ENCODE measurements at regions not wholly inside any gene's neighbourhood (a gene's known extent, or its start where the extent isn't known, plus 50 kb on each side); places are given as distances from the start of the nearest gene placed in this dataset.

DNA sequence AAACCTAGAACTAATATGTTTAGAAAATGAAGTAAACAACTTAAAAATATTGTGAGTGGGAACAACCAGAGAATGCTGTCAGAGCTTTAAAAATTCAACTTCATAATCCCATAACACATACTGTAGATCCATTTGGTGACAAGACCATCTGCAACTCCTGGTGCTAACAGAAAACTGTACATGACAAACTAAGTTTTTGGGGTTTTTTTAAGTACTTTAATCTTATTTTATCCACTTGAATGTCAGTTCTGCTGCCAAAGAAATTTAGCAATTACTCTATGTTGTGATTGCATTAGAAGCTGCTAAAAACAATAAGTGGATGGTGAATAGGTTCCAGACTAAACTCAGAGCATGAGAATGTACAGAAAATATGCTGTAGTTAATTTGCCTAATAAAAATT lies 345.4 kb downstream of the COL12A1 start:
- Mint-ChIP-seq H3K27ac (no peak overlapping the region), H3K36me3 (ENCODE audit: insufficient read depth) (no peaks in the 10 kb centered on the region), H3K9me3 (ENCODE audit: low read depth) (no peaks in the 10 kb centered on the region), H3K4me3 (ENCODE audit: low read depth) (no peak overlapping the region), H3K27me3 (no peaks in the 10 kb centered on the region), H3K4me1 (ENCODE audit: low read depth) (no peaks in the 10 kb centered on the region)
- no peak for DNase-seq (ENCODE audit: low spot score, unreplicated experiment)
- TF ChIP-seq, protein P1, sequence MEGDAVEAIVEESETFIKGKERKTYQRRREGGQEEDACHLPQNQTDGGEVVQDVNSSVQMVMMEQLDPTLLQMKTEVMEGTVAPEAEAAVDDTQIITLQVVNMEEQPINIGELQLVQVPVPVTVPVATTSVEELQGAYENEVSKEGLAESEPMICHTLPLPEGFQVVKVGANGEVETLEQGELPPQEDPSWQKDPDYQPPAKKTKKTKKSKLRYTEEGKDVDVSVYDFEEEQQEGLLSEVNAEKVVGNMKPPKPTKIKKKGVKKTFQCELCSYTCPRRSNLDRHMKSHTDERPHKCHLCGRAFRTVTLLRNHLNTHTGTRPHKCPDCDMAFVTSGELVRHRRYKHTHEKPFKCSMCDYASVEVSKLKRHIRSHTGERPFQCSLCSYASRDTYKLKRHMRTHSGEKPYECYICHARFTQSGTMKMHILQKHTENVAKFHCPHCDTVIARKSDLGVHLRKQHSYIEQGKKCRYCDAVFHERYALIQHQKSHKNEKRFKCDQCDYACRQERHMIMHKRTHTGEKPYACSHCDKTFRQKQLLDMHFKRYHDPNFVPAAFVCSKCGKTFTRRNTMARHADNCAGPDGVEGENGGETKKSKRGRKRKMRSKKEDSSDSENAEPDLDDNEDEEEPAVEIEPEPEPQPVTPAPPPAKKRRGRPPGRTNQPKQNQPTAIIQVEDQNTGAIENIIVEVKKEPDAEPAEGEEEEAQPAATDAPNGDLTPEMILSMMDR (IDR thresholded peaks at IDR 0.05; ENCODE audit: unreplicated experiment), result no peak

DNA sequence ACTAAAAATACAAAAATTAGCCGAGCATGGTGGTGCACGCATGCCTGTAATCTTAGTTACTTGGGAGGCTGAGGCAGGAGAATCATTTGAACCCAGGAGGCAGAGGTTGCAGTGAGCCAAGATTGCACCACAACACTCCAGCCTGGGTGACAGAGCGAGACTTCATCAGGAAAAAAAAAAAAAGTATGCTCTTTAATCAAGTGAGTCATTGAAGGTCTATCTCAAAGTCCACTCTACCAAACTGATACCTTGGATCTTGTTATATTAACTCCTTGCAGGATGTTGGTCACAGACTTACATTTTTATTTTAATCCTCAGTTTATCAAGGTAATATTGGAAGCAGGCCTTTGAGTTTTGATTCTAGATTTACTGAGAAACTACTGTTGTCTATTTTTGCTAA lies 348.7 kb downstream of the COL12A1 start:
- TF ChIP-seq, protein P1 (IDR thresholded peaks at IDR 0.05; ENCODE audit: unreplicated experiment), result no peak
- Mint-ChIP-seq H3K4me1 (ENCODE audit: low read depth) (no peaks in the 10 kb centered on the region), H3K9me3 (ENCODE audit: low read depth) (no peaks in the 10 kb centered on the region)

DNA sequence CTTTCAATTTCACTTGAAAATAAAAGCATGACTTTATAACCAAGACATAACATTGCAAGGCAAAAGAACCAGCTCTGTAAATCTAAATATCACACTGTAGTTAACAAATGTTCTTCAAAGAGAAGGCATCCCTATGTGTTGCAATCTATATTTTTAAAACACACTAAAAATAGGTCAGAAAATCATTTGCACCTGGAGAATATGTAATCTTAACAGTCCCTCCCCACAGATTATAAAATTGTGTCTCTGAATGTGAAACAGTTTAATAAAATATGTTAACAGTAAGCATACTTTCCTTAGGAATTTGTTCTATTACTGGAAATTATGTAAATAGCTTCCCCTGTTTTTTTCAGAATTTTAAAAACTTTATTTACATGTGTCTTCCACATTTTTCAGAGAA lies 351.9 kb downstream of the COL12A1 start:
- no peak overlapping the region for H3K27ac Mint-ChIP-seq
- no peaks in the 10 kb centered on the region for H3K9me3 Mint-ChIP-seq (ENCODE audit: low read depth)
- no peak overlapping the region for H3K4me3 Mint-ChIP-seq (ENCODE audit: low read depth)
- no peak for DNase-seq (ENCODE audit: low spot score, unreplicated experiment)
- H3K27me3 Mint-ChIP-seq, result no peaks in the 10 kb centered on the region
- H3K36me3 Mint-ChIP-seq (ENCODE audit: insufficient read depth), result no peaks in the 10 kb centered on the region
- TF ChIP-seq, protein P1 (IDR thresholded peaks at IDR 0.05; ENCODE audit: unreplicated experiment), result no peak
- no peaks in the 10 kb centered on the region for H3K4me1 Mint-ChIP-seq (ENCODE audit: low read depth)

More for the DNA sequence above, 348.7 kb downstream of the COL12A1 start:
- Mint-ChIP-seq H3K36me3 (ENCODE audit: insufficient read depth) (no peaks in the 10 kb centered on the region), H3K4me3 (ENCODE audit: low read depth) (no peak overlapping the region), H3K27ac (no peak overlapping the region), H3K27me3 (no peaks in the 10 kb centered on the region)
- DNase-seq (ENCODE audit: low spot score, unreplicated experiment), result no peak

DNA sequence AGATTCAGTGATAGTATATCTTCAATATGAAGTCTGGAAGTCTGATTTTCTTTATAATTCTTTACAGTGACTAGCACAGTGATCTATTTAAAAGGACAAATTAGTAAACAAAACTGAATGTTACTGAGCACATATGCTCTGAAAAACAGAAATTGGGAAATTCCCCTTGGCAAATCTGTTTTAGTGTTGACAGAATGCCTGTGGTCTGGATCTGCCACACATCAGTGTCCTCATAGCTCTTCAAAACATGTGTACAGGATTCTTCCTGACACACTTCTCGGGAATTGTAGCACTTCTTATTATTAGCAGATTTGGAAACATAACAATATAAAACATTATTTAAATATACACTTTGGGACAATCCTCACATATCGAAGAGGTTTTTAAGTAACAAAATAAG lies 354.3 kb downstream of the COL12A1 start:
- Mint-ChIP-seq H3K9me3 (ENCODE audit: low read depth) (no peaks in the 10 kb centered on the region), H3K27me3 (no peaks in the 10 kb centered on the region), H3K4me1 (ENCODE audit: low read depth) (no peaks in the 10 kb centered on the region), H3K36me3 (ENCODE audit: insufficient read depth) (no peaks in the 10 kb centered on the region), H3K27ac (no peak overlapping the region), H3K4me3 (ENCODE audit: low read depth) (no peak overlapping the region)
- DNase-seq (ENCODE audit: low spot score, unreplicated experiment), result no peak
- TF ChIP-seq, protein P1 (IDR thresholded peaks at IDR 0.05; ENCODE audit: unreplicated experiment), result no peak

DNA sequence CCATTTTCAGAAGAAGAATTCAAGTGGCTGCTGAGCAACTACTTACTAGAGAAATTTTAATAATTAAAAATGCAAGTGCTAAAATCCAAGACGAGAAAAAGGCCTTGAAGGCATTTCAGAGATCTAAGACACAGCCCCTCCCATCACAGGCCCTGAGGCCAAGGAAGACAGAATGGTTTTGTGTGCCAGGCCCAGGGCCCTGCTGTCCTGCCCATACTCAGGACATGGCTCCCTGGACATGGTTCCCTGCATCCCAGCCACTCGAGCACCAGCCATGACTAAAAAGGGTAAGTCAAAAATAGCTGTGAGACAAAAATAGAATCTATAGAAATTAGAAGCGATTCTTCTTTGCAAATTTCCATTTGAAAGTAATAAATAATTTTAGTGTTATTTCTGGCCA lies 364.9 kb downstream of the COL12A1 start:
- no peaks in the 10 kb centered on the region for H3K27me3 Mint-ChIP-seq
- no peaks in the 10 kb centered on the region for H3K4me1 Mint-ChIP-seq (ENCODE audit: low read depth)
- H3K36me3 Mint-ChIP-seq (ENCODE audit: insufficient read depth), result no peaks in the 10 kb centered on the region
- H3K27ac Mint-ChIP-seq, result no peak overlapping the region
- no peak overlapping the region for H3K4me3 Mint-ChIP-seq (ENCODE audit: low read depth)
- TF ChIP-seq, protein P1 (IDR thresholded peaks at IDR 0.05; ENCODE audit: unreplicated experiment), result no peak
- no peak for DNase-seq (ENCODE audit: low spot score, unreplicated experiment)
- H3K9me3 Mint-ChIP-seq (ENCODE audit: low read depth), result no peaks in the 10 kb centered on the region
